AG08396 (cell line): ENCODE measurements at regions not wholly inside any gene's neighbourhood (a gene's known extent, or its start where the extent isn't known, plus 50 kb on each side); places are given as distances from the start of the nearest gene placed in this dataset.

ENCODE experiments used
- DNase-seq: peaks from one replicate; pipeline ENCODE4 v3.0.0; 2012; ENCODE audit warnings: low spot score, mixed read lengths

- no peak for DNase-seq
These were observed 56.2 kb upstream of the DPH5 start for GRCh38 chr1:101081496-101082488.

GRCh38 chr1:101080859-101081258, 55.3 kb upstream of the DPH5 start:
- no peak for DNase-seq

GRCh38 chr1:101079341-101079740, 53.8 kb upstream of the DPH5 start:
- no peak for DNase-seq

- DNase-seq: no peak
These were observed 52.3 kb upstream of the DPH5 start for GRCh38 chr1:101077849-101078248.

- no peak for DNase-seq
These were observed 50.3 kb upstream of the DPH5 start for GRCh38 chr1:101075926-101076325.
